ENCODE measurements at regions not wholly inside any gene's neighbourhood (a gene's known extent, or its start where the extent isn't known, plus 50 kb on each side); places are given as distances from the start of the nearest gene placed in this dataset.
"Not testable (repeated sequence)": the region's sequence is repeated elsewhere in the genome, so short reads cannot be mapped to it uniquely, and the experiment has no call there.

DNA sequence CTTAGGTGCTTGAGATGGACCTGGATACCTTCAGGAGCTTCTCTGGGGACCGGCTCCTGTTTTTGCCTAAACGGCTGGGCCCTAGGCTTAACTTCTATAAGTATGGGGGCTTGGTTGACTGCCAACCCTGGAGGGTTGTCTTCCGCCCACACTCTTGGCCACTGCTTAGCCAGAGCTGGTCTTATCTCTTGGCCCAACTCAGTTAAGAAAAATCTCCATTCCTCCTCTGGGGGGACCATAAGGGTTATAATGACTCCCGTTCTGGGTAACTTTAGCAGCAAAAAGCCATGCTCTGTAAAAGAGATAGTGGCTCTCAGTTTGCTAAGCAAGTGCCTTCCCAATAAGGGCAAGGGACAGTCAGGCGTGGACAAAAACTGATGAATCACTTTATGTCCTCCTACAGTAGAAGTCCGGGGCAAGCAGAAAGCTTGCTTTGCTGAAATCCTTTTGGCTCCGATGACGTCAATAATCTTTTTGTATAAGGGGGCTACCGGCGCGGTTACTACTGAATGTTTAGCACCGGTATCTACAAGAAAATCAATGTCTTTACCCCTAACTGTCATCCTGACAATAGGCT lies 130.0 kb upstream of the CCZ1B start:
- TF ChIP-seq, protein P1, sequence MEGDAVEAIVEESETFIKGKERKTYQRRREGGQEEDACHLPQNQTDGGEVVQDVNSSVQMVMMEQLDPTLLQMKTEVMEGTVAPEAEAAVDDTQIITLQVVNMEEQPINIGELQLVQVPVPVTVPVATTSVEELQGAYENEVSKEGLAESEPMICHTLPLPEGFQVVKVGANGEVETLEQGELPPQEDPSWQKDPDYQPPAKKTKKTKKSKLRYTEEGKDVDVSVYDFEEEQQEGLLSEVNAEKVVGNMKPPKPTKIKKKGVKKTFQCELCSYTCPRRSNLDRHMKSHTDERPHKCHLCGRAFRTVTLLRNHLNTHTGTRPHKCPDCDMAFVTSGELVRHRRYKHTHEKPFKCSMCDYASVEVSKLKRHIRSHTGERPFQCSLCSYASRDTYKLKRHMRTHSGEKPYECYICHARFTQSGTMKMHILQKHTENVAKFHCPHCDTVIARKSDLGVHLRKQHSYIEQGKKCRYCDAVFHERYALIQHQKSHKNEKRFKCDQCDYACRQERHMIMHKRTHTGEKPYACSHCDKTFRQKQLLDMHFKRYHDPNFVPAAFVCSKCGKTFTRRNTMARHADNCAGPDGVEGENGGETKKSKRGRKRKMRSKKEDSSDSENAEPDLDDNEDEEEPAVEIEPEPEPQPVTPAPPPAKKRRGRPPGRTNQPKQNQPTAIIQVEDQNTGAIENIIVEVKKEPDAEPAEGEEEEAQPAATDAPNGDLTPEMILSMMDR (conservative IDR thresholded peaks at IDR 0.05), result not testable (repeated sequence)
- TF ChIP-seq ZFX (IDR thresholded peaks at IDR 0.05), result not testable (repeated sequence)
